CD4-positive, alpha-beta T cell treated with Interleukin-4 for 1 hour (primary cell): ENCODE measurements at regions not wholly inside any gene's neighbourhood (a gene's known extent, or its start where the extent isn't known, plus 50 kb on each side); places are given as distances from the start of the nearest gene placed in this dataset.
"Not testable (repeated sequence)": the region's sequence is repeated elsewhere in the genome, so short reads cannot be mapped to it uniquely, and the experiment has no call there.

Source experiments
- DNase-seq, 2 donors: peaks; one replicate each; pipeline ENCODE4 v3.0.0-alpha.2; 2020 to 2022

GRCh38 chr7:131720703-131721102 is 164.3 kb upstream of the PODXL start:
- no peak for DNase-seq

GRCh38 chr7:131717181-131717580 is 160.8 kb upstream of the PODXL start:
- no peak for DNase-seq

- DNase-seq = no peak
Measured at GRCh38 chr7:131699323-131699722, 142.9 kb upstream of the PODXL start.

- peak in 1 of 2 donors; percentile 4 for DNase-seq
Measured at GRCh38 chr7:131692131-131692960, 135.9 kb upstream of the PODXL start.

- DNase-seq = no peak
Measured at GRCh38 chr7:131691454-131692130, 135.2 kb upstream of the PODXL start.

- no peak for DNase-seq
Measured at GRCh38 chr7:131690441-131690840, 134.0 kb upstream of the PODXL start.

- DNase-seq = no peak
Measured at GRCh38 chr7:131689662-131690234, 133.3 kb upstream of the PODXL start.

GRCh38 chr7:131688738-131689661 is 132.6 kb upstream of the PODXL start:
- peak; percentile 39 to 57 for DNase-seq

- no peak for DNase-seq
Measured at GRCh38 chr7:131687296-131687695, 130.9 kb upstream of the PODXL start.

GRCh38 chr7:131686833-131687232 is 130.4 kb upstream of the PODXL start:
- no peak for DNase-seq

GRCh38 chr7:131683536-131684125 is 127.2 kb upstream of the PODXL start:
- no peak for DNase-seq

GRCh38 chr7:131681961-131682360 is 125.5 kb upstream of the PODXL start:
- no peak for DNase-seq

GRCh38 chr7:131679071-131679470 is 122.6 kb upstream of the PODXL start:
- DNase-seq = not testable (repeated sequence)

- not testable (repeated sequence) for DNase-seq
Measured at GRCh38 chr7:131676850-131677249, 120.4 kb upstream of the PODXL start.

- DNase-seq = no peak
Measured at GRCh38 chr7:131674131-131674530, 117.7 kb upstream of the PODXL start.

- DNase-seq = no peak
Measured at GRCh38 chr7:131673576-131673975, 117.1 kb upstream of the PODXL start.

- DNase-seq = no peak
Measured at GRCh38 chr7:131670406-131670805, 114.0 kb upstream of the PODXL start.

GRCh38 chr7:131667699-131668098 is 111.3 kb upstream of the PODXL start:
- DNase-seq = no peak

- DNase-seq = no peak
Measured at GRCh38 chr7:131665021-131665420, 108.6 kb upstream of the PODXL start.

GRCh38 chr7:131664570-131664969 is 108.1 kb upstream of the PODXL start:
- DNase-seq = no peak

- DNase-seq = not testable (repeated sequence)
Measured at GRCh38 chr7:131662301-131662873, 106.0 kb upstream of the PODXL start.

GRCh38 chr7:131657881-131658280 is 101.5 kb upstream of the PODXL start:
- DNase-seq = no peak
